Right lobe of liver (tissue), 4 donors: ENCODE measurements at regions not wholly inside any gene's neighbourhood (a gene's known extent, or its start where the extent isn't known, plus 50 kb on each side); places are given as distances from the start of the nearest gene placed in this dataset.

ENCODE experiments used
- CTCF ChIP-seq, 4 donors: fragments of 200-600 bp in 3 of 4; fragments of 450-650 bp in 1 of 4; IDR thresholded peaks; one replicate each; pipeline versions ENCODE4 v1.5.1 to v1.8.0; 2016 to 2022; ENCODE audit warnings: antibody characterized with exemption in 4 of 4, mild to moderate bottlenecking in 2 of 4
- POLR2A ChIP-seq: fragments of 450-650 bp; IDR thresholded peaks from one replicate; pipeline ENCODE4 v1.6.1; 2017; ENCODE audit warnings: antibody characterized with exemption, mild to moderate bottlenecking
- donor health status: DM: no; HTN: no; CAD: no.
- donor health status: DM: no; HTN: no; CAD: no.
- donor health status: DM: no; HTN: yes; CAD: no.

- TF ChIP-seq CTCF (IDR thresholded peaks at IDR 0.05) (no peak), POLR2A (no peak)
Observed at GRCh38 chr17:72467841-72468653, 347.2 kb downstream of the SOX9 start.
